ENCODE measurements at regions not wholly inside any gene's neighbourhood (a gene's known extent, or its start where the extent isn't known, plus 50 kb on each side); places are given as distances from the start of the nearest gene placed in this dataset.

GRCh38 chr3:24598695-24599470 lies 104.2 kb upstream of the THRB start:
- no peak for DNase-seq

- no peak for DNase-seq
Observed at GRCh38 chr3:24601066-24601939, 106.7 kb upstream of the THRB start.

- no peak for DNase-seq
Observed at GRCh38 chr3:24604215-24604614, 109.6 kb upstream of the THRB start.

- no peak for DNase-seq
Observed at GRCh38 chr3:24605511-24606028, 110.9 kb upstream of the THRB start.

GRCh38 chr3:24607281-24607680 lies 112.6 kb upstream of the THRB start:
- DNase-seq: no peak

GRCh38 chr3:24608701-24609390 lies 114.2 kb upstream of the THRB start:
- DNase-seq: no peak

GRCh38 chr3:24614359-24614758 lies 119.7 kb upstream of the THRB start:
- DNase-seq: no peak

GRCh38 chr3:24615177-24615576 lies 120.5 kb upstream of the THRB start:
- DNase-seq: no peak

- DNase-seq: no peak
Observed at GRCh38 chr3:24616110-24616829, 121.6 kb upstream of the THRB start.

- DNase-seq: no peak
Observed at GRCh38 chr3:24622138-24622537, 127.5 kb upstream of the THRB start.

- no peak for DNase-seq
Observed at GRCh38 chr3:24622696-24623225, 128.1 kb upstream of the THRB start.

- no peak for DNase-seq
Observed at GRCh38 chr3:24623657-24624056, 129.0 kb upstream of the THRB start.

GRCh38 chr3:24624938-24625681 lies 130.5 kb upstream of the THRB start:
- no peak for DNase-seq

GRCh38 chr3:24628523-24629258 lies 134.0 kb upstream of the THRB start:
- DNase-seq: no peak

- no peak for DNase-seq
Observed at GRCh38 chr3:24631481-24631880, 136.8 kb upstream of the THRB start.

- no peak for DNase-seq
Observed at GRCh38 chr3:24639061-24639460, 144.4 kb upstream of the THRB start.

GRCh38 chr3:24639481-24640329 lies 145.1 kb upstream of the THRB start:
- DNase-seq: no peak

- no peak for DNase-seq
Observed at GRCh38 chr3:24640330-24640877, 145.8 kb upstream of the THRB start.

GRCh38 chr3:24641628-24642027 lies 147.0 kb upstream of the THRB start:
- no peak for DNase-seq

GRCh38 chr3:24645047-24645446 lies 150.4 kb upstream of the THRB start:
- no peak for DNase-seq
